ENCODE measurements at regions not wholly inside any gene's neighbourhood (a gene's known extent, or its start where the extent isn't known, plus 50 kb on each side); places are given as distances from the start of the nearest gene placed in this dataset.
A peak's percentile ranks its signal among the peaks of the same experiment; 100 is the strongest.
"Not testable (repeated sequence)": the region's sequence is repeated elsewhere in the genome, so short reads cannot be mapped to it uniquely, and the experiment has no call there.

DNA sequence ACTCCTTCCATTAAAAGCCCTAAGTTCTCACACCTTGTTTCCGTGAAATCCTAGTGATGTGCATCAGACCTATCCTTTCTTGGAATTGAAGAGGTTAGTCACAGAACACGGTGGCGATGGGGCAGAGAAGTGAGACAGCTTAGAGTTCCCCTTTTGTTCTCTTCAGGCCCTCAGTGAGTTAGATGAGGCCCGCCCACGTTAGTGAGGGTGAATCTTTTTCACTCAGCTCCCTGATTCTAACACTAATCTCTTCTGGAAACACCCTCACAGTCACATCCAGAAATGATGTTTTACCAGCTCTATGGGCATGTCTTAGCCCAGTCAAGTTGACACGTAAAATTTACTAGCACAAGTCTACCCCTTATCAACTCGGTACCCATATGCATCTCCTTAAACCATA lies 172.7 kb upstream of the NOX3 start:
- DNase-seq: no peak
- Histone ChIP-seq H3K27ac (no peak overlapping the region), H3K27me3 (replicated peaks) (no peaks in the 10 kb centered on the region), H3K36me3 (replicated peaks) (no peaks in the 10 kb centered on the region), H3K4me3 (ENCODE audit: low read depth, low read length) (no peak overlapping the region)
- in situ Hi-C loops (cut with HindIII; ENCODE audit: low pct_ligation_motif_present, low sequenced_read_pairs): no loop called here
- TF ChIP-seq, protein P1, sequence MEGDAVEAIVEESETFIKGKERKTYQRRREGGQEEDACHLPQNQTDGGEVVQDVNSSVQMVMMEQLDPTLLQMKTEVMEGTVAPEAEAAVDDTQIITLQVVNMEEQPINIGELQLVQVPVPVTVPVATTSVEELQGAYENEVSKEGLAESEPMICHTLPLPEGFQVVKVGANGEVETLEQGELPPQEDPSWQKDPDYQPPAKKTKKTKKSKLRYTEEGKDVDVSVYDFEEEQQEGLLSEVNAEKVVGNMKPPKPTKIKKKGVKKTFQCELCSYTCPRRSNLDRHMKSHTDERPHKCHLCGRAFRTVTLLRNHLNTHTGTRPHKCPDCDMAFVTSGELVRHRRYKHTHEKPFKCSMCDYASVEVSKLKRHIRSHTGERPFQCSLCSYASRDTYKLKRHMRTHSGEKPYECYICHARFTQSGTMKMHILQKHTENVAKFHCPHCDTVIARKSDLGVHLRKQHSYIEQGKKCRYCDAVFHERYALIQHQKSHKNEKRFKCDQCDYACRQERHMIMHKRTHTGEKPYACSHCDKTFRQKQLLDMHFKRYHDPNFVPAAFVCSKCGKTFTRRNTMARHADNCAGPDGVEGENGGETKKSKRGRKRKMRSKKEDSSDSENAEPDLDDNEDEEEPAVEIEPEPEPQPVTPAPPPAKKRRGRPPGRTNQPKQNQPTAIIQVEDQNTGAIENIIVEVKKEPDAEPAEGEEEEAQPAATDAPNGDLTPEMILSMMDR (IDR thresholded peaks at IDR 0.05; ENCODE audit: low read depth, low read length, missing control alignments): no peak

DNA sequence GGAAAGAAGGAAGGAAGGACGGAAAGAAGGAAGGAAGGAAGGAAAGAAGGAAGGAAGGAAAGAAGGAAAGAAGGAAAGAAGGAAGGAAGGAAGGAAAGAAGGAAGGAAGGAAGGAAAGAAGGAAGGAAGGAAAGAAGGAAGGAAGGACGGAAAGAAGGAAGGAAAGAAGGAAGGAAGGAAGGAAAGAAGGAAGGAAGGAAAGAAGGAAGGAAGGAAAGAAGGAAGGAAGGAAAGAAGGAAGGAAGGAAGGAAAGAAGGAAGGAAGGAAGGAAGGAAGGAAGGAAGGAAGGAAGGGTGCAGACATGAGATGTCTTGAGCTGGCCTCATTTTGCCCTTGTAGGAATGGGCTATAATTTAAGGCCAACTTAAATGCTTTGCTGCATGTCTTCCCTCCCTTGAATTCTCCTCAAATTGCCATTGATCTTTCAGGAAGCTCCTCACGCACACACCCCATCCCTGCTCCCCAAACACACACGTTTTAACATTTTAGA lies 172.1 kb upstream of the NOX3 start:
- H3K4me3 ChIP-seq (ENCODE audit: low read depth, low read length); in situ Hi-C loops (cut with HindIII; ENCODE audit: low pct_ligation_motif_present, low sequenced_read_pairs); H3K27me3 ChIP-seq (replicated peaks); DNase-seq; H3K36me3 ChIP-seq (replicated peaks); H3K27ac ChIP-seq: not testable (repeated sequence)

DNA sequence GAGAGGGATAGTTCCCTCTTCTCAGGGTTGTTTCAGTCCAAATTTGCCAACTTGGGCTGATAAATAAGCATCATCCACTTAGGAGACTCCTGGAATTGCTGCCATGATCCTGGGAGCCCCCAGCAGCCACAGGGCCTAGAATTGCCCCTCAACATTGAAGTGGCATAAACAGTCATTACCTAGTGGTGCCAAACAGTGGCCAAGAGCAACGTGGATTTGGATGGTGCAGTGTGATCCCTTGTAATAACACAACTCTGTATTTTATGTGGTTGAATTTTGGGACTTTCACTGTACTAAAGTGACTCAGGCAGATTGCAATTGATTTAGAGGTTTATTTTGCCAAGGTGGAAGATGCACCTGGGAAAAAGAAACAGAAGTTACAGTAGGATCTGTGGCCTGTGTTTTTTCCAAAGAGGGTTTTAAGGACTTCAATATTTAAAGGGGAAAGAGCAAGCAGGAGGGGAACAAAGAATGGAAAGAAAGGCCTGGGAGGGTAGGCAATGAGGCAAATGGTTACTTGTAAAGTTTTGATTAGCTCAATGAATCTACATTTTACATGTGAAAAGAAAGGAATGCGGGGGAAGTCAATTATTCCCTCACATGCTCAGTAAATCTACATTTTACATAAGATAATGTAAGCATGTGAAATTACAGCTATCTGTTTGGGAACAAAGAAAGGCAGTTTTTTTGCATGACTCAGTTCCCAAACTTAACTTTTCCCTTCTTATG lies 168.0 kb upstream of the NOX3 start:
- no peaks in the 10 kb centered on the region for H3K36me3 ChIP-seq (replicated peaks)
- no peak overlapping the region for H3K27ac ChIP-seq
- no peak for DNase-seq
- H3K4me3 ChIP-seq (ENCODE audit: low read depth, low read length): no peak overlapping the region
- H3K27me3 ChIP-seq (replicated peaks): no peaks in the 10 kb centered on the region
- TF ChIP-seq, protein P1 (IDR thresholded peaks at IDR 0.05; ENCODE audit: low read depth, low read length, missing control alignments): no peak
- in situ Hi-C loops (cut with HindIII; ENCODE audit: low pct_ligation_motif_present, low sequenced_read_pairs): no loop called here

DNA sequence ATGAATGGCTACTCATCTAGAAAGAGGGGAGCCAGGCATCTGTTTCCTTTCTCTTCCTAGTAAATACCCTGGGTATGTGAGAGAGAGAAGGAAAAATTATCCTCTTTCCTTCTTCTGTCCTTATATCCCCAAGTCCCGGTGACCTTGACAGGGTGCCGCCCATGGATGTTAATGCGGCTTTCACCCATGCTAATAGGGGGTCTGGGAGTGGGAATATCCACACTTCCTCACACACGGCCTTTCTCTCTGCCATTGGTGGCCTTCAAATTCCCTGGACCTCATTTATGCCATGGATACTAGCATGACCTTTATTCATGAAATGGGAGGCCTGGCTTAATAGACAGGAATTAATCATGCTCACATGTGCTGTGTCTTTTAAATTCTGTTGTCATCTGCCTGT lies 159.0 kb upstream of the NOX3 start:
- Histone ChIP-seq H3K4me3 (ENCODE audit: low read depth, low read length) (no peak overlapping the region), H3K36me3 (replicated peaks) (no peaks in the 10 kb centered on the region), H3K27me3 (replicated peaks) (no peaks in the 10 kb centered on the region), H3K27ac (no peak overlapping the region)
- no peak for DNase-seq
- TF ChIP-seq, protein P1 (IDR thresholded peaks at IDR 0.05; ENCODE audit: low read depth, low read length, missing control alignments): no peak
- in situ Hi-C loops (cut with HindIII; ENCODE audit: low pct_ligation_motif_present, low sequenced_read_pairs): no loop called here

DNA sequence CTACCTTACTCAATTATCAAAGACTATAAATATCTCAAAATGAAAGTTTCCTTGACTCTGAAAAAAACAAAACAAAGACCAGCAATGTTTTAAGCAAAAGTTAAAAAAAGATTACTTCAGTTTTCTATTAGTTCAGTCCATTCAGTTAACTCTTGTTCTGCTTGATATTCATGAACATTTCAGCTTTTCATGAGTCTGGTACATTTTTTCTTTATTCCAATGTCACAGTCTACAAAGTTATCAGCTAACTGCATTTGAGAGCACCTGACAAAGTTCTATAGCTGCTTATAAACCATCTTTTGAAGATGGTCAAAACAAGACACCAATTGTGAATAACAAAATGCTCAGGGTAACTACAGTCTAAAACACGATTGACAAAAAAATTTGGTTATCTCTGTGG lies 156.1 kb upstream of the NOX3 start:
- Histone ChIP-seq H3K27ac (no peak overlapping the region), H3K4me3 (ENCODE audit: low read depth, low read length) (no peak overlapping the region), H3K36me3 (replicated peaks) (no peaks in the 10 kb centered on the region), H3K27me3 (replicated peaks) (no peaks in the 10 kb centered on the region)
- TF ChIP-seq, protein P1 (IDR thresholded peaks at IDR 0.05; ENCODE audit: low read depth, low read length, missing control alignments): no peak
- no peak for DNase-seq
- in situ Hi-C loops (cut with HindIII; ENCODE audit: low pct_ligation_motif_present, low sequenced_read_pairs): no loop called here

DNA sequence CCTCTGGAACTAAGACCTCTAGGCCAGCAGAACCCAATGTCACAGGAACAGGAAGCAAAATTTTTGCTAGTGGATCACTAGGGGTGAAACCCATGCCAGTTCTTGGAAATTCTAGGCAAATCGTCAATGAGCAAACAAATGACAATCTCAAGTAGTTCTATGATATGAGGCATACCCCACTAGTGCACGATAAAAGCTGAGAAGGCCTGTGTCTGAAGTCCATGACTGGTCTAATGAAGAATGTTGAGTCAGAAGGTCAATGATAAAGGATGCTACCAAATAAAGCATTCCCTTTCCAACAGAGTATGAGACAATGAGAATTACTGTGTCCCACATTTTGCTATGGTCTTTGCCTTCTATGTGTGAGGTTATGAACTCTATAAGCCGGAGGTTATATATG lies 149.4 kb upstream of the NOX3 start:
- TF ChIP-seq, protein P1 (IDR thresholded peaks at IDR 0.05; ENCODE audit: low read depth, low read length, missing control alignments): no peak
- Histone ChIP-seq H3K27me3 (replicated peaks) (no peaks in the 10 kb centered on the region), H3K4me3 (ENCODE audit: low read depth, low read length) (no peak overlapping the region), H3K27ac (no peak overlapping the region), H3K36me3 (replicated peaks) (no peaks in the 10 kb centered on the region)
- DNase-seq: peak; percentile 76
- in situ Hi-C loops (cut with HindIII; ENCODE audit: low pct_ligation_motif_present, low sequenced_read_pairs): no loop called here
